ENCODE measurements at regions not wholly inside any gene's neighbourhood (a gene's known extent, or its start where the extent isn't known, plus 50 kb on each side); places are given as distances from the start of the nearest gene placed in this dataset.

- no peak overlapping the region for H3K4me3 ChIP-seq (ENCODE audit: low read length)
- no peak for DNase-seq (ENCODE audit: low read depth)
- TF ChIP-seq CTCF (conservative IDR thresholded peaks at IDR 0.05; ENCODE audit: low read length): no peak
Observed at GRCh38 chr2:235305678-235306077, 188.2 kb upstream of the AGAP1 start.

DNA sequence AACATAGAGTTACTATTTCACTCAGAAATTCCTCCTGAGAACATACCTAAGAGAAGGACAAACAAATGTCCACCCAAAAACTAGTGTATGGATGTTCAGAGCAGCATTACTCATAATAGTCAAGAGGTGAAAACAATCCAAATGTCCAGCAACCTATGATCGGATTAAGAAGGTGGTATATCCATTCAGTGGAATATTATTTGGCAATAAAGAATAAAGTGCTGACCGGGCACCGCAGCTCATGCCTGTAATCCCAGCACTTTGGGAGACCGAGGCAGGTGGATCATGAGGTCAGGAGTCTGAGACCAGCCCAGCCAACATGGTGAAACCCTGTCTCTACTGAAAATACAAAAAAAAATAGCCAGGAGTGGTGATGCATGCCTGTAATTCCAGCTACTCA is 182.8 kb upstream of the AGAP1 start:
- no peak overlapping the region for H3K4me3 ChIP-seq (ENCODE audit: low read length)
- no peak for TF ChIP-seq CTCF (conservative IDR thresholded peaks at IDR 0.05; ENCODE audit: low read length)
- no peak for DNase-seq (ENCODE audit: low read depth)

DNA sequence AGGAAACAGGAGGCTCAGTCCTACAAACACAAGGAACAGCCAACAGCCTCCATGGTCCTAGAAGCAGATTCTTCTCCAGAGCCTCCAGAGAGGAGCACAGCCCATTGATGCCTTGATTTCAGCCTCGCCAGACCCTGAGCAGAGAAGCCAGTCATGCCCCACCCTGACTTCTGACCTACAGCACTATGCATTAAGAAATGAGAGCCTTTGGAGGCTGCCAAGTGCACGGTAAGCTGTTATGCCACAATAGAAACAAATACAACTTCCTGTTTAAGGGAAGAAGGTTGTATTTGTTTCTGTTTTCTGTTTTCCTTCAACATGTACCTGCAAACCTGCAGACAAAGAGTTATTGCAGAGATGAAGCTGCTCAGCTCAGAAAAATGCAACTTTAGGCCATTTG is 181.3 kb upstream of the AGAP1 start:
- no peak for TF ChIP-seq CTCF (conservative IDR thresholded peaks at IDR 0.05; ENCODE audit: low read length)
- no peak overlapping the region for H3K4me3 ChIP-seq (ENCODE audit: low read length)
- no peak for DNase-seq (ENCODE audit: low read depth)

DNA sequence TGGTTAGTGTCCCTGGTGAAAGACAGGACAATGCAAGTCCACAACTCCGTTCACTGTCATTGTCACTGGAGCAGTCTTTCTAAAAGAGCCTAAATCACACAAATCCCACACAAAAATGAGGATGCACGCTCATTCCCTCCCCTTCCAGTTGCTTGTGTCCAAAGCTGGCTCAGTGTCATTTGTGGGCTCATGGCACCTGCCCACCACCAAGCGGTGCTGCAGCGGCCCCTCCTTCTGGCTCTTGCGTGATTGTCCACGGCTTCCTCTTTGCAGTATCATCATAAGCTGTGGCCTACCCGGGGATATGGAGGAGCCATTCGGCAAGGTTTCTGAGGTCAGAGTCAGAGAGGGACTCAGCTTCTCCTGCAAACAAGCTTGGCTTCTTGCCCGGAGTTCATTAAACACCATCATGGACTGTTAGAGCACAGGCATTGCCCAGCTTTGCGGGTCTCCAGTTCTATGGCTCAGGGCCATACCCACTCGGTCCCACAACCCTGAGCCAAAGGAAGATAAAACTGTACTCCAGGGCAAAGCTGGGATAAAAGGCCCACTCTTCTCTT is 179.4 kb upstream of the AGAP1 start:
- no peak for DNase-seq (ENCODE audit: low read depth)
- TF ChIP-seq CTCF (conservative IDR thresholded peaks at IDR 0.05; ENCODE audit: low read length): no peak
- no peak overlapping the region for H3K4me3 ChIP-seq (ENCODE audit: low read length)

GRCh38 chr2:235319095-235319494 is 174.7 kb upstream of the AGAP1 start:
- no peak for TF ChIP-seq CTCF (conservative IDR thresholded peaks at IDR 0.05; ENCODE audit: low read length)

GRCh38 chr2:235320326-235320725 is 173.5 kb upstream of the AGAP1 start:
- DNase-seq (ENCODE audit: low read depth): no peak
- H3K4me3 ChIP-seq (ENCODE audit: low read length): no peak overlapping the region
- TF ChIP-seq CTCF (conservative IDR thresholded peaks at IDR 0.05; ENCODE audit: low read length): no peak

More at GRCh38 chr2:235319095-235319494, 174.7 kb upstream of the AGAP1 start:
- DNase-seq (ENCODE audit: low read depth): no peak
- H3K4me3 ChIP-seq (ENCODE audit: low read length): no peak overlapping the region

DNA sequence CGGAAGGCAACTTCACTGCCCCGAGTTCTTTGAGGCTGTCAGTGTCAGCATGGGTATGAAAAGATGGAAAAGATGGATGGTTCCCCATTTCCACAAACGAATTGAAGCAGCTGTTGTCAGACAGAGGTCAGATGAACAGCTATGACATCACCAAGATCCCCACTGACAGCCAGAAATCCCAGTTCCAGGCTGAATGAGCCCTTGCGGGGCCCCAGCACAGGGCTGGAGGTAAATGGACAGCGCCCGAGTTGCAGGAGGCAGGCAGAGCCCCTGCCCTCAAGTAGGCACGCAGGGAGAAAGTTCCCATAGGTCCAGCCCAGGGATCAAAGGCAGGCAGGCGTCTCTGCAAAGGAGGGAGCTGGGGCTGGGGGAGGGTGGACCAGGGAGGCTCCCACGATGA is 169.5 kb upstream of the AGAP1 start:
- no peak for TF ChIP-seq CTCF (conservative IDR thresholded peaks at IDR 0.05; ENCODE audit: low read length)
- no peak for DNase-seq (ENCODE audit: low read depth)
- H3K4me3 ChIP-seq (ENCODE audit: low read length): no peak overlapping the region

All from AG10803 (cell line).